KOPT-K1 (cell line): ENCODE measurements at regions not wholly inside any gene's neighbourhood (a gene's known extent, or its start where the extent isn't known, plus 50 kb on each side); places are given as distances from the start of the nearest gene placed in this dataset.
"Not testable (repeated sequence)": the region's sequence is repeated elsewhere in the genome, so short reads cannot be mapped to it uniquely, and the experiment has no call there.

Experiments
- H3K27ac ChIP-seq: fragments of 200-600 bp; sonication (generic); 2 replicates; pipeline ENCODE4 v1.5.1; 2016; ENCODE audit warnings: antibody characterized with exemption, mild to moderate bottlenecking, low read depth, low read length; ENCODE audit not compliant: poor library complexity, severe bottlenecking
- H3K36me3 ChIP-seq: fragments of 200-600 bp; sonication (generic); 2 replicates; pipeline ENCODE4 v1.5.1; 2017; ENCODE audit warnings: antibody characterized with exemption, mild to moderate bottlenecking, low read length, moderate library complexity; ENCODE audit not compliant: insufficient read depth
- H3K9me3 ChIP-seq: fragments of 200-600 bp; sonication (generic); 2 replicates; pipeline ENCODE4 v1.5.1; 2017; ENCODE audit warnings: antibody characterized with exemption, low read length, mild to moderate bottlenecking; ENCODE audit not compliant: insufficient read depth, poor library complexity, severe bottlenecking

DNA sequence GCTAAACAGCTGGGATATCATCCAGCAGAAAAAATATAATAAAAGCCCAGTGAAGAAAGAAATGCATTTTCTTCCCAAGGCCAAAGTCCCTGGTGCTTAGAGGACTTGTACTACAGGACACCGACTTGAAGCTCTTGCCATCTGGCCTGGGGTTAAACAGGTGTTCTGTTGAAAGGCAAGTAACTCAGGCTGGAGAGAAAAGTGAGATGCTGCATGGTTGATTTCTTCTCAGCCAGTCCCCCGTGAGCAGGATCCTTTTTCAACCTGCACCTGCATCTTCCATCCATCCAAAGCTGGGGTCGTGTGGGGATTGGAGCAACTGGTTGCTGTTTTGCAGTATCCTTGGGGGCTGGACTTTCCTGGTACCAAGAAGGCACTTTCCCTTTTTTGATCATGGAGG lies 146.1 kb upstream of the RPS23 start:
- Histone ChIP-seq H3K9me3 (no peaks in the 10 kb centered on the region), H3K27ac (no peak overlapping the region), H3K36me3 (no peaks in the 10 kb centered on the region)

DNA sequence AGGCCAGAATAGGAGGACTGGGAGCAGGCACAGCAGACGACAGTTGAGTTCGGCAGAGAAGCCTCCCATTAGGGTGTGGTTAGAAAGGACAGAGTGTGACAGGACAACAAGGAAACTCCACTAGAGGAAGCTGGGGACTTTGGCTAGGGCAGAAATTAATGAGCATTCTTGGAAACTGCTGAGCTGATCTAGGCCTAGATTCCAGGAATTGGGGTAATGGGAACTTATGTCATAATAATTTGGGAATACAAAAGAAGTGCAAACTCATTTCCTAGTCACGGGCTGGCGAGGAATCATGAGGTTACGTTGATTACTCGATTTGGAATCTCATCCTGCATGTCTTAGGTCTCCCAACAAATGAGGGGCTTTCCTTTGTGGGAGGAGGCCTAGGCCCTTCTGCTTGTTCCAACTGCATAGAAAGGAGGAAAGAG lies 144.6 kb upstream of the RPS23 start:
- Histone ChIP-seq H3K9me3 (no peaks in the 10 kb centered on the region), H3K27ac (no peak overlapping the region), H3K36me3 (no peaks in the 10 kb centered on the region)

DNA sequence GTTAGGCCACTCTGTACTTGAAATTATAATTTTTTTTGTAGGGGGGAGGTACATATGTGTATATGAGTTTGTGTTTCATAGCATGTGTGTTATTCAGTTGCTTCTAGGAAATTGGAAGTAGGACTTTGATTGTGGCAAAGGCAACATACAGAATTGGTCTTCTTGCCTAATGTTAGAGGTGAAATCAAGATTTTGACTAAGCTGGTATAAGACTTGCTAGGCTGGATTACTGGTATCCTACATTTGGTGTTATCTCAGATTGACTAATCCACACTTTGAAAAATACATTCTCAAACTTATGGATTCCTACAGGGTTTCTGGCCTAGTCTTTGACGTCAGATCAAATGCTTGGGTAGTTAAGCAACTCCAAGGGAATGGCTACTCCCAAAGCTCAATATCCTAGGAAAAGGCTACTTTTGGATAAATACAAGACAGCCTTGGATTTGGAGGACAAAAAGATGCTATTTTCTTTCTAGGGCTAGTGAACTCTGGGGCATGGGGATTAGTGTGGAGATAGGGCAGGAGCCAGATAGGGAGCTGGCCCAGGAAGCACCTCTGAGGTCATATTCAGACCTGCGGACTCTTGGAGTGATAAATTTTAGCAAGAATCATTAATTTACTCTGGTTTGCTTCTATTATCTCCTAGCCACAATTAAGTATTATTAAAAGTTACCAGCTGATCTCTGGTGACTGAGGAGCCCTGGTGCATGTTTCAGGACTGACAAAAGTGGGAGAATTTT lies 144.0 kb upstream of the RPS23 start:
- no peaks in the 10 kb centered on the region for H3K36me3 ChIP-seq
- no peaks in the 10 kb centered on the region for H3K9me3 ChIP-seq
- no peak overlapping the region for H3K27ac ChIP-seq

DNA sequence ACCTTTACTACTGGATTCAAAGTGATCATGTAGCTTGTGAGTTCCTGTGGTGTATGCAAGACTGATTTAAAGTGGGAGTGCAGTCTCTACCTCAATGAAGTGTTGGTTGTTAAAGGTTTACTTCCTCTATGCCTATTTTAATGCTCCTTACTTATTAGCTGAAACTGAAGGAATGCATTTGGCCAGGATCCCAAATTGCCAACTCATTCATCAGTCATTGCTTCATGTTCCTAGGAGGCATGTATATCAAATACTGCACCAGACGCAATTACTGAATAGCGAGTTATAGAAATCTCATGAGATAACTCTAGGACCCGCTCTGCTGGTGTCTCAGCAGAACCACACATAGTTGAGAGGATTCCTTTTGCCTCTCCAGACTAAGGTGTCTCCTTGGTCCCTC lies 143.0 kb upstream of the RPS23 start:
- Histone ChIP-seq H3K27ac (no peak overlapping the region), H3K36me3 (no peaks in the 10 kb centered on the region), H3K9me3 (no peaks in the 10 kb centered on the region)

DNA sequence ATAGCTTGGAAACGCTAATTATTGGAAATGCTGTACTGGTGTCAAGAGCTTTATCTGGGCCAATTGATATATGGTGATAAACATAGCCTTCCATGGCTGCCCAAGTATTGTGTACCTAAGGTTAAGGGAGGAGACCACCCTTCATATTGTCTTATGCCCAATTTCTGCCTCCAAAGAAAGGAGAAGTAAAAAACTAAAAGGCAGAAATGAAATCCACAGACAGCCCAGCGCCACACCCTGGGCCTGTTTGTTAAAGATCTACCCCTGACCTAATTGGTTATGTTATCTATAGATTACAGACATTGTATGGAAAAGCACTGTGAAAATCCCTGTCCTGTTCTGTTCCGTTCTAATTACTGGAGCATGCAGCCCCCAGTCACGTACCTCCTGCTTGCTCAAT lies 142.4 kb upstream of the RPS23 start:
- not testable (repeated sequence) for H3K36me3 ChIP-seq, H3K9me3 ChIP-seq
- peak overlapping the region; percentile 47 for H3K27ac ChIP-seq

DNA sequence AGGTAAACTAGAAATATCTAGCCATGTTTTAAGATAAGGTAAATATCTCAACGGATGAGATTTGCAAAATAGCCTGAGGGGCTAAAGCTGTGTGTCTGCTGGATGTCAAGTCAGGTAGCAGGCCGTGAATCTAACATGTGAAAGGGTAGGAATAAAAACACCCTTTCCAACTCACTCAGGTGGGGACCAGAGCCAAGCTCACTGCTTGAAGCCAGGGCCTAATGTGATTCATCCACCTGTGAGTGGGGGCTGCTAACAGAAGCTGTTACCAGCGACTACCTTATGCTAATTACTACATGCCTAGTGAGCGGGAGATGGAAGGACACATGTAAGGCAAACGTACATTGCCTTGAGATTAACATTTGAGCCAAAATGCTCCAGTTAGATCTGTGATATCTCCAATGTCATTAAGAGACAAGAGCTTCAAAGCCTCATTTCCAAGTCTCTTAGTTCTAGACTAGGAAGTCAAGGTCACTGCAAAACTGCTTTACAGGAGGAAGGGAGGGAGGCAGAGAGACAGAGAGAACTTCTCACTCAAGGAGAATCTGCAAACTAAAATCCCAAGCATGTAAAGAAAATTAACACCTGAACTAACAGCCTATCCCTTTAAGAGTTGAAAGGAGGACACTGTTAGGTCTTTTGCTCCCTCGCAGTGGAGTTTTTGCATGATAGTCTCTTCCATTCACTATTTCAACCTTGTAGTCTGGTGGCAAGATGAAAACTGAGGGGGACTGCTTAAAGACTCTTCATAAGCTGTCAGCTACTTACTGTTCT lies 141.6 kb upstream of the RPS23 start:
- H3K27ac ChIP-seq: peak overlapping the region; percentile 47
- no peaks in the 10 kb centered on the region for H3K36me3 ChIP-seq
- no peaks in the 10 kb centered on the region for H3K9me3 ChIP-seq

DNA sequence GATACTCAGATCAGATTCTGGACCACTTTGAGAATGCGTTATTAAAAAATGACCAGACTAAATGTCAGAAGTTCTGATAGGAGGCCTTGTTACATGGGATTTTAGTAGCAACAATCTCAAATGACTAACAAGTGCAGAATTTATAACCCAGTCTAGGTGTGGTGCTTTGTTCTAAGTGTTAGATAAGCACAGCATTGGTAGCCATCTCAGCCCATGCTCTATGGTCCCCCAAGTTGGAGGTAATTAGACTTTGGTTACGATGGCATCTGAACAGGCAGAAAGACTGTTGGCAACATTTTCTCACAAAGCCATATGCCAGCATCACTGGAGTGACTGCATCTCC lies 140.4 kb upstream of the RPS23 start:
- H3K9me3 ChIP-seq: no peaks in the 10 kb centered on the region
- peak overlapping the region; percentile 47 for H3K27ac ChIP-seq
- no peaks in the 10 kb centered on the region for H3K36me3 ChIP-seq

DNA sequence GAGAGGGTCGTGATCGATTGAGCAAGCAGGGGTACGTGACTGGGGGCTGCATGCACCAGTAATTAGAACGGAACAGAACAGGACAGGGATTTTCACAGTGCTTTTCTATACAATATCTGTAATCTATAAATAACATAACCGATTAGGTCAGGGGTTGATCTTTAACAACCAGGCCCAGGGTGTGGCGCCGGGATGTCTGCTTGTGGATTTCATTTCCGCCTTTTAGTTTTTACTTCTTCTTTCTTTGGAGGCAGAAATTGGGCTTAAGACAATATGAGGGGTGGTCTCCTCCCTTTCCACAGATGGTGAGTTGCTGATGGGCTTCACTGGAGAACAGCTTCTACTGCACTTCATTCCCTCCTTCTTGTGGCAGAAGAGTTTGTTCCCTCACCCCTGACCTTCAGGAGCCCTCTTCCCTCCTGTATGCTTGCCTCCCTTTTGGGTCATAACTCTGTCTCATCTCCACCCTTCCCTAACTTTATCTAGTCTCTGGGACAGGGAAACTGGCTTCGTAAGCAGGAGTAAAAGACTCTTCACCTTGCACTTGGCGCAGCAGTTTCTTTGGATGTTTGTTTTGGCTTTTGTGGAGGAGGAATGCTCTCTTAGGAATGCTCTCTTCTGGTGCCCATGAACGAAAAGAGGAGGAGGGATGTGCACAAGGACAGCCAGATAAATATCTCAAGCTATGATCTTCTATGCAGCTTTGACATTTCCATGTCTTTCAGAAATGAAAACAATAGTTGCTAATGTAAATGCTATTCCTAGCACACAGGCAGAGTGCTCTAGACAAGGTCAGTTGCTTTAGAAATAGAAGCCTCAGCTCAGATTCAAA lies 139.8 kb upstream of the RPS23 start:
- H3K9me3 ChIP-seq: no peaks in the 10 kb centered on the region
- peak overlapping the region; percentile 47 for H3K27ac ChIP-seq
- no peaks in the 10 kb centered on the region for H3K36me3 ChIP-seq

DNA sequence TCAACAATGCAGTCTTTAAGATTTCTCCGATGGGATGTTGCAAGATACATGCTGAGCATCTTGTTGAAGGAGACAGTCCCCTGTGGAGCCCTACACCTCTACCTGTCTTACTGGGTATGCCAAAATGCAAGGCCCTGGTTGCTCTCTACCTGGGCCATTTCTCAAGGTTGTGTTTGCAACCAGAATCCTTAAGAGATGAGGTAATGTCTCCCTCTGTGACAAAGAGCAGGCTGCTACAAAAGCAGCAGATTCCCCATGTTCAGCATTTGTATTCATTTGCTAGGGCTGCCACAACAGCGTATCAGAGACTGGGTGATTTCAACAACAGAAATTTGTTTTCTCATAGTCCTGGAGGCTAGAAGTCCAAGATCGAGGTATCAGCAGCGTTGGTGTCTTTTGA lies 138.4 kb upstream of the RPS23 start:
- Histone ChIP-seq H3K9me3 (no peaks in the 10 kb centered on the region), H3K36me3 (no peaks in the 10 kb centered on the region), H3K27ac (no peak overlapping the region)

DNA sequence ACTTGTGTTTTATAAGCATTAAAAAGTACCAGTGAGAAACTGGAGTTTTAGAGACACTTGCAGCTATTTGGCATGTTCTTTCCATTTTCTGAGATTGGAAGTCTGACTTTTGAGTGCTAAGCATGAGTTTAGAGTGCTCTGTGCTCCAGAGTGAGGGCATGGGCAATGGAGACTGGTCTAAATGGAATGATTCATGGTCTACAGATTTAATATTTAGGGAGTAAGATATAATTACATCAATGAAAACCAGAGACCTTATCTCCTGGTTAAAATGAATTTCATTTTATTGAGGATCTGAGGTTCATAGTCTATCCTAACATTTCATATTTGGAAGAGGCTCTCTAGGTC lies 135.9 kb upstream of the RPS23 start:
- Histone ChIP-seq H3K27ac (peak overlapping the region; percentile 53), H3K9me3 (no peaks in the 10 kb centered on the region), H3K36me3 (no peaks in the 10 kb centered on the region)

DNA sequence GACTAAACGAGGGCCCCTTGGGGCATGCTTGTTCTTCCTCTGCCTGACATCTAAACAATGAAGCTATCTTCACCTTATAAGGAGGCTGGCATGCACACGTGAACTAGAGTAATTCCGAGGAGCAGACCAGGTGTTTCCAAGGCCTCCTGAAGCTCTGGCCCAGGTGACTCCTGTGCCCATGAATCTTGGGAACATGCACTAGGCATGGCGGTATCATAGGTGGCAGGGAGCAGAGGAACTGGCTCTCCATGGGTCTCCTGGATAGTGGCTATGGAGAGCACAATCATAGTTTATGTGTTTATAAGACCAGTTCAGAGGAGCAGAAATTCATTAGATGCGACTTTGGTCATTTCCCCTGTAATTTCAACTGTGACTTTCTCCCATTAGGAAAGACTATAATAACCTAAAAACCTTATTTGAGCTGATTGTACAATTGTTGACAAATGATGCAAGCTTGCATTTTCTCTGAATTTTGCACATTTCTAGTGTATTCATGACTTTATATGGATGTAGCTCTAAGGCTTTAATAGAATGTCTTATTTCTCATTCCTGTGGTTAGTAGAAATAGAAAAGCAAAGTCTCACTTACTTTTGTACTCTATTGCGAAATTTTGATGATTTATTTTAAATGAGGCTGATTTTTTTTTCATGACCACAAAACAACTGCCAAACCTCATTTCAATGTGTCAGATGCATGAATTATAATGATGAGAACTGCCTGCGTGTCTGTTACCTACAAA lies 135.3 kb upstream of the RPS23 start:
- Histone ChIP-seq H3K36me3 (no peaks in the 10 kb centered on the region), H3K27ac (peak overlapping the region; percentile 53), H3K9me3 (no peaks in the 10 kb centered on the region)

DNA sequence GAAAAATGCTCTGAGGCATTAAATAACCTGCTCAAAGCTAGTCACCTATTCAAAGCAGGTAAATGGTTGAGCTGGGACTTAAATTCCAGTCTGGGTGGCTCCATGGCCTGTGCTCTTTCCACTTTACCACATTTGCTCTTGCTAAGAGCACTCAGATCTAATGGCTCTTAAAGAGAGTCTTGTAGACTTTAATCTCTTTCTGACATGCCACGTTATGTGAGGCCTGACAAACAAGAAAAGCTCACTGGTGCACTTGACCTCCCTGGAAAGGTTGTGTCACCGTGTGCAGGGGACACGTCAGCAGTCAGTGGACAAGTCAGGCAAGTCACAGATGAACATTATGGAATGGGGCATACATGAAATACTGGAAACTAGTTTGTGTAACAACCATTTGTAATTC lies 129.9 kb upstream of the RPS23 start:
- peaks cover 15% of the 10 kb centered on the region for H3K9me3 ChIP-seq
- no peaks in the 10 kb centered on the region for H3K36me3 ChIP-seq
- H3K27ac ChIP-seq: no peak overlapping the region

DNA sequence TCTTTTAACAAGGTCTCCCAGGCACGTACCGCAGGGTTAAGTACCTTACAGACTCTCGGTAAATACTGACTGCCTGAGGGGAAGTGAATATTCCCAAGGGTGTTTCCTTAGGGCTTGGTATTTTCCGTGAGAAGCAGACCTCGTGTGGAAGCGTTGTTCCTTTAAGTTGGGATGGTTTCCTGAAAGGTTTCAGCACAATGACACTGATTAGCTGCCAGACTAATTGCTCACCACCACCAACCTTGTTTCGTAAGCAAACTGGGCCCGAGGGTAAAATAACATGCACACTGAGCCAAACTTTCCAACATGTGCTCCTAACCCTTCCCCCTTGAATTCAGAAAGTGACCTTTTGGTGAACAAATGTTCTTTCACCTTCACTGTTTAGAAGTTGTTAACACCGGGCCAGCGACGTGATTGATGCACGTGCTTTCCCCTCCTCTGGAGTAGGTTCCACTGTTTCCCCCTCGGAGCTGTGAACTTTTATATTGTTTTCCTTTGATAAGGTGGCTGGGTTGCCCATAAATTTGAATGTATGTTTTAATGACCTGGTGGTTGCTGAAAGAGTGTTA lies 128.1 kb upstream of the RPS23 start:
- Histone ChIP-seq H3K27ac (no peak overlapping the region), H3K36me3 (no peaks in the 10 kb centered on the region)

DNA sequence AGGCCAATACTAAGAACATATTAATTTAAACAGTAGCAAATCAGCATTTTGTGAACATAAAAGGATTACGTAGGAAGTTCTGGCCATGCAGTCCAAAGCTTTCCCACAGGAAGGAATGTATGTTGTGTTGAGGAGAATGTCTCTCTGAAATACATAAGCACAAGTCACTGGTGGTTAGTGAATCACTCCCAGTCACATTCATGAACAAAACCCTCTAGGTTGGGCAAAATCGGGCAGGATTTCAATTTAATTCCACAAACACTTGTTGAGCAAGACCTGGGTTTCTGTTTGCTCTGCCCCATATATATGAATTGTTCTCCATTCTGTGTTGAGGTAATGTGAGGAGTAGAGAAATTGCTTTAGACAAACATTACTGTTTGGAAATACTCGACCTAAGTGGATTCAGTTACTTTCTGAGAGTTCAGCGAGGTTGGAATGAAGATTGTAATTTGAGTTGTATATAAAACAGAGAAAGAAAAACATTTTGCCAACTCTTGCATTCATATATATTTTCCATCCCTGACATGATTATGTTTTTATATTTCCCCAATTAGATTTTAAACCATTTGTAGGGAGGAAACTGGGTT lies 127.6 kb upstream of the RPS23 start:
- Histone ChIP-seq H3K9me3 (peaks cover 15% of the 10 kb centered on the region), H3K36me3 (no peaks in the 10 kb centered on the region), H3K27ac (no peak overlapping the region)

More for the DNA sequence above, 128.1 kb upstream of the RPS23 start:
- peaks cover 15% of the 10 kb centered on the region for H3K9me3 ChIP-seq
